SK-N-SH treated with all-trans-retinoic acid at 6 μM for 48 hours (cell line): ENCODE measurements at regions not wholly inside any gene's neighbourhood (a gene's known extent, or its start where the extent isn't known, plus 50 kb on each side); places are given as distances from the start of the nearest gene placed in this dataset.
"Not testable (repeated sequence)": the region's sequence is repeated elsewhere in the genome, so short reads cannot be mapped to it uniquely, and the experiment has no call there.

Source experiments
- ATAC-seq: fragments of 200-7000 bp; cut with Tn5 transposase; 3 replicates; pipeline ENCODE4 v1.9.1; 2020; ENCODE audit warnings: mild to moderate bottlenecking, moderate library complexity
- ARNTL ChIP-seq: fragments of 450-650 bp; formaldehyde crosslinking; IDR thresholded peaks from 2 replicates; pipeline ENCODE4 v1.5.0; 2020; ENCODE audit warnings: low read depth, mild to moderate bottlenecking, moderate library complexity, borderline replicate concordance
- BACH2 ChIP-seq: fragments of 250-450 bp; sonication (Bioruptor Pico); IDR thresholded peaks from 2 replicates; pipeline ENCODE4 v1.9.0; 2021; ENCODE audit warnings: mild to moderate bottlenecking, borderline replicate concordance
- GLIS3 ChIP-seq: fragments of 250-450 bp; sonication (Bioruptor Pico); IDR thresholded peaks from 2 replicates; pipeline ENCODE4 v1.5.0; 2020; ENCODE audit warnings: mild to moderate bottlenecking, moderate library complexity
- ISL1 ChIP-seq: fragments of 250-450 bp; sonication (Bioruptor Pico); IDR thresholded peaks from 2 replicates; pipeline ENCODE4 v2.1.2; 2022; ENCODE audit warnings: mild to moderate bottlenecking, moderate library complexity
- PPARA ChIP-seq: fragments of 250-450 bp; sonication (Bioruptor Pico); IDR thresholded peaks from 2 replicates; pipeline ENCODE4 v1.5.0; 2020; ENCODE audit warnings: mild to moderate bottlenecking, borderline replicate concordance
- RARB ChIP-seq: fragments of 250-450 bp; sonication (Bioruptor Pico); IDR thresholded peaks from 2 replicates; pipeline ENCODE4 v1.8.0; 2021; ENCODE audit warnings: mild to moderate bottlenecking, moderate library complexity
- TCF4 ChIP-seq: fragments of 250-450 bp; sonication (Bioruptor Pico); IDR thresholded peaks from 2 replicates; pipeline ENCODE4 v1.8.0; 2021; ENCODE audit warnings: mild to moderate bottlenecking, moderate library complexity, borderline replicate concordance
- ZFP3 ChIP-seq: fragments of 250-450 bp; sonication (Bioruptor Pico); IDR thresholded peaks from 2 replicates; pipeline ENCODE4 v1.5.0; 2020; ENCODE audit warnings: mild to moderate bottlenecking, moderate library complexity
- ZFP30 ChIP-seq: fragments of 450-650 bp; formaldehyde crosslinking; IDR thresholded peaks from 2 replicates; pipeline ENCODE4 v1.5.0; 2022; ENCODE audit warnings: mild to moderate bottlenecking, moderate library complexity
- ZNF565 ChIP-seq: fragments of 450-650 bp; formaldehyde crosslinking; conservative IDR thresholded peaks from 2 replicates; pipeline ENCODE4 v1.5.0; 2020; ENCODE audit warnings: low read depth, mild to moderate bottlenecking, moderate library complexity
- ZNF8 ChIP-seq: fragments of 450-650 bp; formaldehyde crosslinking; IDR thresholded peaks from 2 replicates; pipeline ENCODE4 v1.5.0; 2020; ENCODE audit warnings: mild to moderate bottlenecking, moderate library complexity
- TF ChIP-seq, protein P1 (sequence below): fragments of 250-450 bp; sonication (Bioruptor Pico); IDR thresholded peaks from 2 replicates; pipeline ENCODE4 v1.8.0; 2020; ENCODE audit warnings: mild to moderate bottlenecking, moderate library complexity, borderline replicate concordance
- TF ChIP-seq, protein P2 (sequence below): fragments of 250-450 bp; sonication (Bioruptor Pico); IDR thresholded peaks from 2 replicates; pipeline ENCODE4 v1.5.1; 2021; ENCODE audit warnings: mild to moderate bottlenecking, moderate library complexity
- TF ChIP-seq, protein P3 (sequence below): fragments of 250-450 bp; sonication (Bioruptor Pico); IDR thresholded peaks from 2 replicates; pipeline ENCODE4 v1.8.0; 2021; ENCODE audit warnings: low read depth, mild to moderate bottlenecking, moderate library complexity, borderline replicate concordance

DNA sequence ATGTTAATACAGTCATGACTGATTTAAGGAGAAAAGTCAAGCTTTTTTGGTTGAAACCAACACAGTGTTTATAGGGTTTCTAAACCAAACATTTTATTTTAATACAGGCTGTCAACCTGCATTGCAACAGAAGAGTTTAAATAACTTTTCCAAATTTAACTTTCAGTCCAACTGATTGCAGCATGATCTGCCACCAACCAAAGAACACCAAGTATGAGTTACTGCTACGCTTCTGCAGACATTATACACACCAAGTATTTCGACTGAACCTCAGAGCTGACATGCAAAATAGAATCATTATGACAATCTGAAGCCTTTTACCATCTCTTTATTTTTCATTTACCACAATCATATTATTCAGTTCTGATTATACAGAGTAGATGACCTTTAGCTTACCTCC, 151.2 kb upstream of the DST start:
- no peak for ATAC-seq
- TF ChIP-seq BACH2 (CRISPR knock-in tag) (no peak), TCF4 (no peak), ZNF565 (no peak), ZFP3 (no peak)
- TF ChIP-seq, protein P1, sequence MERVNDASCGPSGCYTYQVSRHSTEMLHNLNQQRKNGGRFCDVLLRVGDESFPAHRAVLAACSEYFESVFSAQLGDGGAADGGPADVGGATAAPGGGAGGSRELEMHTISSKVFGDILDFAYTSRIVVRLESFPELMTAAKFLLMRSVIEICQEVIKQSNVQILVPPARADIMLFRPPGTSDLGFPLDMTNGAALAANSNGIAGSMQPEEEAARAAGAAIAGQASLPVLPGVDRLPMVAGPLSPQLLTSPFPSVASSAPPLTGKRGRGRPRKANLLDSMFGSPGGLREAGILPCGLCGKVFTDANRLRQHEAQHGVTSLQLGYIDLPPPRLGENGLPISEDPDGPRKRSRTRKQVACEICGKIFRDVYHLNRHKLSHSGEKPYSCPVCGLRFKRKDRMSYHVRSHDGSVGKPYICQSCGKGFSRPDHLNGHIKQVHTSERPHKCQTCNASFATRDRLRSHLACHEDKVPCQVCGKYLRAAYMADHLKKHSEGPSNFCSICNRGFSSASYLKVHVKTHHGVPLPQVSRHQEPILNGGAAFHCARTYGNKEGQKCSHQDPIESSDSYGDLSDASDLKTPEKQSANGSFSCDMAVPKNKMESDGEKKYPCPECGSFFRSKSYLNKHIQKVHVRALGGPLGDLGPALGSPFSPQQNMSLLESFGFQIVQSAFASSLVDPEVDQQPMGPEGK (CRISPR knock-in tag), result no peak

DNA sequence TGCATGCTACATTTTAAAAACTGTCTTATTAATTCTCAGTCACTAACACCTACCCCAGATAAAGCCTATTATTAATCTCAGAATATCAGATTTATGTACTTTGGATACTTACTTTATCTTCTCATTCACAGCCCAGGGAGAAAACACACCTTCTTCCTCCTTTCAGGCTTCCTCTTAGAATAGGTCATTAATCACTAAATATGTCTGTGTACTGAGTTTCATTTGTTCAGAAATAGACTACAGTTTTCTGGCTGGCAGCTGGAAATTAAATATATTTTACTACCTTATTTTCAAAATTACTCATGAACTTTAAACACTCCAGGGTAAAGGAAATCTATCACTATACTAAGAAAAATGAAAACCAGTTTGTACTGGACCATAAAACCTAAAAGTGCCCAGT, 147.7 kb upstream of the DST start:
- ATAC-seq, result no peak; the same call in 2 of the 3 replicates
- TF ChIP-seq PPARA (CRISPR knock-in tag), result no peak
- TF ChIP-seq RARB (CRISPR knock-in tag), result no peak
- no peak for TF ChIP-seq ZNF8 (CRISPR knock-in tag)
- no peak for TF ChIP-seq TCF4
- TF ChIP-seq, all 23 proteins: peak for 0

DNA sequence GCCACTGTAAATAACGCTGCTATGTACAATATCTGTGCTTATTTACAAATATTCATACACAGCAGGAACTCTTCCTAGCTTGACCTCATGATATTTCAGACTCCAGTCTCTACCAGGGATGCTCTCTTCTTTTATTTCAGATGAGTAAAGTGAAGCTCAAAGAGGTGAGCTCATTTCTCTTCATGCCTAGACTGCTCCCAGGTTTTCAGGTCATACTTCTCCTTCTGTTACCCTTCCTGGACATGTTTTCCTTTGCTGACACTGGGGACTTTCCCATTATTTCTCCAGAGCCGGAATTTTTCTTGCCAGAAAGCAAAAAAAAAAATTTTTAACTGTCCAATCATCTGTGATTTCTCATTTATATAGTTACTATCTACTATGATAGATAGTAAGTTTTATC, 147.2 kb upstream of the DST start:
- ATAC-seq, result no peak; the same call in 2 of the 3 replicates
- TF ChIP-seq, protein P2, sequence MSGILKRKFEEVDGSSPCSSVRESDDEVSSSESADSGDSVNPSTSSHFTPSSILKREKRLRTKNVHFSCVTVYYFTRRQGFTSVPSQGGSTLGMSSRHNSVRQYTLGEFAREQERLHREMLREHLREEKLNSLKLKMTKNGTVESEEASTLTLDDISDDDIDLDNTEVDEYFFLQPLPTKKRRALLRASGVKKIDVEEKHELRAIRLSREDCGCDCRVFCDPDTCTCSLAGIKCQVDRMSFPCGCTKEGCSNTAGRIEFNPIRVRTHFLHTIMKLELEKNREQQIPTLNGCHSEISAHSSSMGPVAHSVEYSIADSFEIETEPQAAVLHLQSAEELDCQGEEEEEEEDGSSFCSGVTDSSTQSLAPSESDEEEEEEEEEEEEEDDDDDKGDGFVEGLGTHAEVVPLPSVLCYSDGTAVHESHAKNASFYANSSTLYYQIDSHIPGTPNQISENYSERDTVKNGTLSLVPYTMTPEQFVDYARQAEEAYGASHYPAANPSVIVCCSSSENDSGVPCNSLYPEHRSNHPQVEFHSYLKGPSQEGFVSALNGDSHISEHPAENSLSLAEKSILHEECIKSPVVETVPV (CRISPR knock-in tag), result no peak
- TF ChIP-seq, protein P3, sequence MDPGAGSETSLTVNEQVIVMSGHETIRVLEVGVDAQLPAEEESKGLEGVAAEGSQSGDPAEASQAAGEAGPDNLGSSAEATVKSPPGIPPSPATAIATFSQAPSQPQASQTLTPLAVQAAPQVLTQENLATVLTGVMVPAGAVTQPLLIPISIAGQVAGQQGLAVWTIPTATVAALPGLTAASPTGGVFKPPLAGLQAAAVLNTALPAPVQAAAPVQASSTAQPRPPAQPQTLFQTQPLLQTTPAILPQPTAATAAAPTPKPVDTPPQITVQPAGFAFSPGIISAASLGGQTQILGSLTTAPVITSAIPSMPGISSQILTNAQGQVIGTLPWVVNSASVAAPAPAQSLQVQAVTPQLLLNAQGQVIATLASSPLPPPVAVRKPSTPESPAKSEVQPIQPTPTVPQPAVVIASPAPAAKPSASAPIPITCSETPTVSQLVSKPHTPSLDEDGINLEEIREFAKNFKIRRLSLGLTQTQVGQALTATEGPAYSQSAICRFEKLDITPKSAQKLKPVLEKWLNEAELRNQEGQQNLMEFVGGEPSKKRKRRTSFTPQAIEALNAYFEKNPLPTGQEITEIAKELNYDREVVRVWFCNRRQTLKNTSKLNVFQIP (CRISPR knock-in tag), result no peak
- TF ChIP-seq GLIS3 (CRISPR knock-in tag) (no peak), ZNF8 (CRISPR knock-in tag) (no peak), ARNTL (CRISPR knock-in tag) (no peak)

DNA sequence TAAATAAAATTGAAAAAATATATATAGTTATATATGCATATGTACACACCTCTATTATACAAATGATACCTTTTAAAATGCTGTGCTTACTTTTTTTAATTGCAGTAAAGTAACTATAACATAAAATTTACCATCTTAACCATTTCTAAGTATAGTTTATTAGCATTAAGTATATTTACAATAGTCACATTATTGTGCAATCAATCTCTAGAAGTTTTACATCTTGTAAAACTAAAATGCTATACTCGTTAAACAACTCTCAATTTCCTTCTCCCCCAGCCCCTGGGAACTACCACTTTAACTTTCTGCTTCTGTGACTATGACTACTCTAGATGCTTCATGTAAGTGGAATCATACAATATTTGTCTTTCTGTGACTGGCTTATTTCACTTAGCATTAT, 146.7 kb upstream of the DST start:
- TF ChIP-seq, protein P3 (CRISPR knock-in tag), result no peak
- TF ChIP-seq ARNTL (CRISPR knock-in tag), result no peak
- TF ChIP-seq, protein P2 (CRISPR knock-in tag), result no peak
- TF ChIP-seq ZFP30, result no peak
- TF ChIP-seq BACH2 (CRISPR knock-in tag), result no peak
- no peak for ATAC-seq

DNA sequence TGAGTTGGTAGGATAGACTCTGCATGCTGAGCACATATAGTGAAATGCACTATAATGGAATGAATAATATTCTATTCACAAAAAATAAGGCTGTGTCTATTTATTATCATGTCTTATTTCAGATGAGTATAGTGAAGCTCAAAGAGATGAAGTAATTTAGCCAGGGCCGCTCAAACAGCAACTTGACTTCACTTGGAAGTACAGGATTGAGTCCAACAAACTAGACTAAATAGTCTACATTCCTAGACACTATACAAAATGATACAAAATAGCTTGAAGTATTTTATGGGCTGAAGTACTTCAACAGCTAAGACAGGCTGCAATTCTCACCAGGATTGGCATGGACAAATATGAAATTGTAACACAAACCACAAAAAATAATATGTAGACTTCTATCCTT, 144.5 kb upstream of the DST start:
- no peak for TF ChIP-seq ARNTL (CRISPR knock-in tag)
- no peak for ATAC-seq

DNA sequence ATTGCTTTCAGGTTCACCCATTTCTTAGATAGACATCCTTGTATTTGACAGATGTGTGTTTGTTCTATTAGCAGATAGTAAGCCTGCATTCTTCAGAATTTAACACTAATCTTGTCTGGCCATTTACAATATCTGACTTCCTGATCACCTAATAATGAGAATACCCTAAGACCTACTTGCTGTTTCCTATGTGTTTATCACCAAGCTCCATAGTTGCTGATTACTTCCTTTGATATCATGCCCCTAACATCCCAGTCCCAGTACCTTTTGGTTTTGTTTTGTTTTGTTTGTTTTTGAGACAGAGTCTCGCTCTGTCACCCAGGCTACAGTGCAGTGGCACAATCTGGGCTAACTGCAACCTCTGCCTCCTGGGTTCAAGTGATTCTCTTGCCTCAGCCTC, 143.6 kb upstream of the DST start:
- no peak for ATAC-seq
- TF ChIP-seq, protein P1 (CRISPR knock-in tag), result no peak
- TF ChIP-seq ISL1 (CRISPR knock-in tag), result no peak
- TF ChIP-seq, all 23 proteins: peak for 0

DNA sequence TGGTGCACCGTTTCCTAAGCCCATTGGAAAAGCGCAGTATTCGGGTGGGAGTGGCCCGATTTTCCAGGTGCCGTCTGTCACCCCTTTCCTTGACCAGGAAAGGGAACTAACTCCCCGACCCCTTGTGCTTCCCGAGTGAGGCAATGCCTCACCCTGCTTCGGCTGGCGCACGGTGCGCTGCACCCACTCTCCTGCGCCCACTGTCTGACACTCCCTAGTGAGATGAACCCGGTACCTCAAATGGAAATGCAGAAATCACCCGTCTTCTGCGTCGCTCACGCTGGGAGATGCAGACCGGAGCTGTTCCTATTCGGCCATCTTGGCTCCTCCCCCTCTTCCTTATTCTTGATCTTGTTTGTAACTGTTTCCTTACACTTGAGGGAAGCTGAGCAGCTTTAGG, 142.8 kb upstream of the DST start:
- ATAC-seq, result not testable (repeated sequence)

DNA sequence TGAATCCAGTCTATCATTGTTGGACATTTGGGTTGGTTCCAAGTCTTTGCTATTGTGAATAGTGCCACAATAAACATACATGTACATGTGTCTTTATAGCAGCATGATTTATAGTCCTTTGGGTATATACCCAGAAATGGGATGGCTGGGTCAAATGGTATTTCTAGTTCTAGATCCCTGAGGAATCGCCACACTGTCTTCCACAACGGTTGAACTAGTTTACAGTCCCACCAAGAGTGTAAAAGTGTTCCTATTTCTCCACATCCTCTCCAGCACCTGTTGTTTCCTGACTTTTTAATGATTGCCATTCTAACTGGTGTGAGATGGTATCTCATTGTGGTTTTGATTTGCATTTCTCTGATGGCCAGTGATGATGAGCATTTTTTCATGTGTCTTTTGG, 137.4 kb upstream of the DST start:
- ATAC-seq, result not testable (repeated sequence)

DNA sequence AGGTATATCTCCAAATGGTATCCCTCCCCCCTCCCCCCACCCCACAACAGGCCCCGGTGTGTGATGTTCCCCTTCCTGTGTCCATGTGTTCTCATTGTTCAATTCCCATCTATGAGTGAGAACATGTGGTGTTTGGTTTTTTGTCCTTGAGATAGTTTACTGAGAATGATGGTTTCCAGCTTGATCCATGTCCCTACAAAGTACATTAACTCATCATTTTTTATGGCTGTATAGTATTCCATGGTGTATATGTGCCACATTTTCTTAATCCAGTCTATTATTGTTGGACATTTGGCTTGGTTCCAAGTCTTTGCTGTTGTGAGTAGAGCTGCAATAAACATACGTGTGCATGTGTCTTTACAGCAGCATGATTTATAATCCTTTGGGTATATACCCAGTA, 135.8 kb upstream of the DST start:
- ATAC-seq, result not testable (repeated sequence)
